Neural crest cell (in vitro differentiated cells): ENCODE measurements at regions not wholly inside any gene's neighbourhood (a gene's known extent, or its start where the extent isn't known, plus 50 kb on each side); places are given as distances from the start of the nearest gene placed in this dataset.
A peak's percentile ranks its signal among the peaks of the same experiment; 100 is the strongest.

Experiments
- DNase-seq: peaks from one replicate; pipeline ENCODE4 v3.0.0; 2021; ENCODE audit warnings: low read depth, mixed read lengths, low spot score
- H3K27ac Mint-ChIP-seq: one replicate; pipeline ENCODE4 v1.8.0; 2021; ENCODE audit warnings: mild to moderate bottlenecking, mixed read lengths; ENCODE audit not compliant: unreplicated experiment
- H3K27me3 Mint-ChIP-seq: 2 replicates; pipeline ENCODE4 v1.8.0; 2021; ENCODE audit warnings: low read depth, mild to moderate bottlenecking, mixed read lengths
- H3K36me3 Mint-ChIP-seq: 2 replicates; pipeline ENCODE4 v1.8.0; 2021; ENCODE audit warnings: low read depth, mild to moderate bottlenecking, mixed read lengths
- H3K4me1 Mint-ChIP-seq: 2 replicates; pipeline ENCODE4 v1.8.0; 2021; ENCODE audit warnings: mixed read lengths
- H3K4me3 Mint-ChIP-seq: one replicate; pipeline ENCODE4 v1.8.0; 2021; ENCODE audit warnings: mild to moderate bottlenecking, mixed read lengths
- H3K9me3 Mint-ChIP-seq: 2 replicates; pipeline ENCODE4 v1.8.0; 2021; ENCODE audit warnings: mixed read lengths
- TF ChIP-seq, protein P1 (sequence below): fragments of 200-600 bp; sonication (generic); conservative IDR thresholded peaks from 2 replicates; pipeline ENCODE4 v1.5.0; 2021; ENCODE audit warnings: antibody characterized with exemption, mild to moderate bottlenecking

DNA sequence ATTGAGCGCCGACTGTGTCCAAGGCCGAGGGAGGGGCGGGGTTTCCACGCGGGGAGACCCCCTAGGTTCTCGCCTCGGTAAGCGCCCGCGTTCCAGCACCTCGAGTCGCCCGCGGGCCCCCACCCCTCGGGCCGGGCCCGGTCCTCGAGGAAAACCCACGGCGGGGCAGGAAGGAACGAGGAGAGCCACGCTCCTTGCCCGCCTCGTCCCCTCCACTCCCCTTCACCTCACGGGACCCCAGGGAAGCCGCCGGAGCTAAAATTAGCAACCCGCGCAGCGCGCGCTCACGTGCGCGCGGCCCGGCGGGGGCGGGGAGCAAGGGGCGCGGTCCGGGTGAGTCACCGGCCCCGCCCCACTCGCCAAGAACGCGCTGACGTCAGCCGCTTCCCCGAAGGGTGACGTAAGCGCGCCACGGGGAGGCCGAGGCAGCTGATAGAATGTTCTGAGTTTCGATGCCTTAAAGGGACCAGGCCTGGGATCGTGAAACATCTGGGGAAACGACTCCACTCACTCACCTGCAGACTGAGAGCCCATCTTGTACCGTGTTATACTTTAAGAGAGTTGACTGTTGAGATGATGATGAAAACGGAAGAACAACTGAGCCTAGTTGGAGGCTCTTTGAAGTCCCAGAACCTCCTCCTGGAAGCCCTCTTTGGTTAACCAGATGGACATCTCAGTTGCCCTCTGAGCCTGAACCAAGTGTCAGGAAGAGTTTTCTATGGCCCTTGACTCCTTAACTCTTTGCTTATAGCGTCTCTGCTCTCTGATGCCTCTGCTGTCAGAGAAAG lies 49.7 kb upstream of the ATF3 start:
- H3K36me3 Mint-ChIP-seq = no peaks in the 10 kb centered on the region
- peak; percentile 78 for DNase-seq
- peak overlapping the region; percentile 93 for H3K27ac Mint-ChIP-seq
- peaks cover 7% of the 10 kb centered on the region for H3K27me3 Mint-ChIP-seq
- peaks cover 13% of the 10 kb centered on the region for H3K4me1 Mint-ChIP-seq
- peaks cover 3% of the 10 kb centered on the region for H3K9me3 Mint-ChIP-seq
- peak overlapping the region; percentile 75 for H3K4me3 Mint-ChIP-seq
- TF ChIP-seq, protein P1, sequence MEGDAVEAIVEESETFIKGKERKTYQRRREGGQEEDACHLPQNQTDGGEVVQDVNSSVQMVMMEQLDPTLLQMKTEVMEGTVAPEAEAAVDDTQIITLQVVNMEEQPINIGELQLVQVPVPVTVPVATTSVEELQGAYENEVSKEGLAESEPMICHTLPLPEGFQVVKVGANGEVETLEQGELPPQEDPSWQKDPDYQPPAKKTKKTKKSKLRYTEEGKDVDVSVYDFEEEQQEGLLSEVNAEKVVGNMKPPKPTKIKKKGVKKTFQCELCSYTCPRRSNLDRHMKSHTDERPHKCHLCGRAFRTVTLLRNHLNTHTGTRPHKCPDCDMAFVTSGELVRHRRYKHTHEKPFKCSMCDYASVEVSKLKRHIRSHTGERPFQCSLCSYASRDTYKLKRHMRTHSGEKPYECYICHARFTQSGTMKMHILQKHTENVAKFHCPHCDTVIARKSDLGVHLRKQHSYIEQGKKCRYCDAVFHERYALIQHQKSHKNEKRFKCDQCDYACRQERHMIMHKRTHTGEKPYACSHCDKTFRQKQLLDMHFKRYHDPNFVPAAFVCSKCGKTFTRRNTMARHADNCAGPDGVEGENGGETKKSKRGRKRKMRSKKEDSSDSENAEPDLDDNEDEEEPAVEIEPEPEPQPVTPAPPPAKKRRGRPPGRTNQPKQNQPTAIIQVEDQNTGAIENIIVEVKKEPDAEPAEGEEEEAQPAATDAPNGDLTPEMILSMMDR = peak; percentile 16
